Omental fat pad (tissue), 3 donors: ENCODE measurements at regions not wholly inside any gene's neighbourhood (a gene's known extent, or its start where the extent isn't known, plus 50 kb on each side); places are given as distances from the start of the nearest gene placed in this dataset.

Experiments
- ATAC-seq: fragments of 150-250 bp; one replicate; pipeline ENCODE4 v1.9.1; 2016; ENCODE audit warnings: mild to moderate bottlenecking, moderate library complexity; ENCODE audit not compliant: low FRiP score
- DNase-seq: peaks from one replicate; pipeline ENCODE4 v3.0.0-alpha.2; 2019; ENCODE audit warnings: low spot score
- TF ChIP-seq, protein P1 (sequence below), 3 donors: fragments of 450-650 bp; IDR thresholded peaks; one replicate each; pipeline ENCODE4 v1.5.1; 2016 to 2017; ENCODE audit warnings: antibody characterized with exemption in 3 of 3, mild to moderate bottlenecking in 3 of 3, moderate library complexity in 2 of 3

DNA sequence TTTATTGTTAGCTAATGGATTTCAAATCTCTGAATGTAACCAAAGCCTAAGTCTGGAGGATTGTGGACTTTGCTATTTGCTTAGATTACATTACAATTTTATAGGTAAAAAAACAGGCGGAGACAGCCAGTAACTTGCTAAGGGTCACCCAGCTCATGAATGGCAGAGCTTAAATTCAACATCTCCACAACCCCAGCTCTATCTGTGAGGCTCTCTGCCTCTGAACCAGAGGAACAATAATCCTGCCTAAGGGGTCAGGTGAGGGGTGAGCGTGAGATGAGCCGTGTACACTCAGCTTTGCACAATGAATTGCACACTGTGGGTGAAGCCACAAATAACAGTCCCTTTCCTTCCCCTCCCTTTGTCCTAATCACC is 69.8 kb upstream of the SPATA12 start:
- TF ChIP-seq, protein P1, sequence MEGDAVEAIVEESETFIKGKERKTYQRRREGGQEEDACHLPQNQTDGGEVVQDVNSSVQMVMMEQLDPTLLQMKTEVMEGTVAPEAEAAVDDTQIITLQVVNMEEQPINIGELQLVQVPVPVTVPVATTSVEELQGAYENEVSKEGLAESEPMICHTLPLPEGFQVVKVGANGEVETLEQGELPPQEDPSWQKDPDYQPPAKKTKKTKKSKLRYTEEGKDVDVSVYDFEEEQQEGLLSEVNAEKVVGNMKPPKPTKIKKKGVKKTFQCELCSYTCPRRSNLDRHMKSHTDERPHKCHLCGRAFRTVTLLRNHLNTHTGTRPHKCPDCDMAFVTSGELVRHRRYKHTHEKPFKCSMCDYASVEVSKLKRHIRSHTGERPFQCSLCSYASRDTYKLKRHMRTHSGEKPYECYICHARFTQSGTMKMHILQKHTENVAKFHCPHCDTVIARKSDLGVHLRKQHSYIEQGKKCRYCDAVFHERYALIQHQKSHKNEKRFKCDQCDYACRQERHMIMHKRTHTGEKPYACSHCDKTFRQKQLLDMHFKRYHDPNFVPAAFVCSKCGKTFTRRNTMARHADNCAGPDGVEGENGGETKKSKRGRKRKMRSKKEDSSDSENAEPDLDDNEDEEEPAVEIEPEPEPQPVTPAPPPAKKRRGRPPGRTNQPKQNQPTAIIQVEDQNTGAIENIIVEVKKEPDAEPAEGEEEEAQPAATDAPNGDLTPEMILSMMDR (IDR thresholded peaks at IDR 0.05): no peak
- ATAC-seq (no peak), DNase-seq (no peak)

DNA sequence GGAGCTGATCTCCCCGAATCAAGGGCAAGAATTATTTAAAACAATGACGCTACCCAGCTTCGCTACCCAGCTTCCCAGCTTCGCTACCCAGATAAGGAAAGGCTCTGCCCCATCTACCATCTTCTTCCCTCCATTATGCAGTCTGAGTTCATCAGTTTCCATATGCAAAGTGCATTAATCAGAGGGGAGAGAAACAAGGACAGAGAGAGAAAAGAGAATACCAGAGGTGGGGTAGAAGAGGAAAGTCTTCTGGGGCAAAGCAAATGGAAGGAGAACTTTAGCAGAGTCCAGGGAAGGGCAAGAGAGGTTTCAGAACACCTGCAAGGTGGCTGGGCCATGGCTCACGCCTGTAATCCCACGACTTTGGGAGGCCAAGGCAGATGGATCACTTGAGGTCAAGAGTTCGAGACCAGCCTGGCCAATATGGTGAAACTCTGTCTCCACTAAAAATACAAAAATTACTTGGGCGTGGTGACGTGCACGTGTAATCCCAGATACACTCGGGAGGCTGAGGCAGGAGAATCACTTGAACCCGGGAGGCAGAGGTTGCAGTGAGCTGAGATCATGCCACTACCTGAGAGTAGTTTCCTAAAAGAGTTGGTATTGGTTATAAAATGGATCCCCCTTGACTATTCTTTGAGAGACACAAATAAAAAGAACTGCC is 70.4 kb upstream of the SPATA12 start:
- no peak for ATAC-seq
- DNase-seq: no peak
- TF ChIP-seq, protein P1 (IDR thresholded peaks at IDR 0.05): no peak

DNA sequence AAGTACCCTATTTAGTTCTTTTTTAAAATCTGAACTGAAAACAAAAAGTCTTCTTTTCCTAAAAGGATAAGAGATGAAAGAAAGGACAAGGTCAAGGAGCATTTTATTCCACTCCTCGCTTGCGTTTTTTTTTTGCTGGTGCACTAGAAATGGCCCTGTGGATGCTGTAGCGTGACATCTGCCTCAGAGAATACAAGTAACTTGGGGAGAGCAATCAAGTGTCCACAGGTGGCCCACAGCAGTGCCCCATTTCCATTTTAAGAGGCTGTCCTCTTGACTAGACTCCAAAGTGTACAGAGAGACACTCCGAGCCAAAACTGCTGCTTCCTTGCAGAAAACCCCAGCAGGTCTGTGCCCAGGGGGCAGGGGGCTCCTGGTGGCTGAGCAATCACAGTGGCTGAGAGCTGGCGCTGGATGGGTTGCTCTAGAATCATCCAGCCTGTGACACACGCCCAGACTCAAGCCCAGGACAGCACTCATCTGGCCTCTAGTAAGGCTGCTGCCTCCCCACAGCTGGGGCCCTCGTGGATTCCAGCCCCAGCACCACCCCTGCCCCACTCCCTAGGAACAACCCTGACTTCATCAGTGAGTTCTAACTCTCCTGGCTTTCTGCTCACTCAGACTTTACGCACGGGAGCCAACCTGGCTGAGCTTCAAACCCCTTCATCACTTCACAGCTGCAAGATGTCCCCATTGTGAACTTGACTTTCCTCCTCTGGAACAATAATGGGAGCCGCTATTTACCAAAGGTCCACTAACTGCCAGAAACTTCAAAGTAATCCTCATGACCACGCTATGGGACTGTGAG is 71.1 kb upstream of the SPATA12 start:
- no peak for DNase-seq
- TF ChIP-seq, protein P1 (IDR thresholded peaks at IDR 0.05): no peak
- ATAC-seq: no peak

DNA sequence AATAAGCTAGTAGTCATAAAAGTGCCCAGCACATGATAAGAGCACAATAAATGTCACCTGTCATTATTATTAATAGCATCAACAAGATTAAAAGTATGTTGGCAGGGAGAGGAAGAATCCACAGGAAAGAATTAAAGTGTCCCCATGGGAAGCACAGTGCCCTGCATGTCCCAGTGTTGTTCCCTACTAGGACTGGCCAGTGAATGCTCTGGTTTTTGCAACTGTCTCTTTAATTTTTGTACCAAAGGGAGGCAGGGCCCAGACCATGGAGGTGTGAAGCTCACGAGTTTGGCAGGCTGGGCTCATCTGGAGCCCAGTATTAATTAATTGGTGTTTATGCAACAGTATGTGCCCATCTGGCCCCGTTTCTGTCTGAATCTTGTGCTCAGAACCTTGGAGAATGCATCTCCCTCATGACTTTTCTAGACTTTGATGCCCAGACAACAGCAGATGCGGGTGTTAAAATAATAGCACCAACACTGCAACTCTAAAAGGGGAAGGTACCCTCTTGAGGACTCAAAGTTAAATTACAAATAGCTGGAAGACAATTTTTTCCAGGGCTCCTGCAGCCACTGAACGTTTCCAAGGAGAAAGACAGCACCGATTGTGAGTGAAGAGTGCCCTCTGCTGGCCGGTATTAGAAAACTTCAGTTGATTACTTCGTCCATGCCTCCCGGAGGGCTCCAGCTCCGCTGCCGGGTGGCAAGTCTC is 71.9 kb upstream of the SPATA12 start:
- TF ChIP-seq, protein P1 (IDR thresholded peaks at IDR 0.05): peak in 1 of 3 donors; percentile 86
- DNase-seq: peak; percentile 63
- peak; percentile 57 for ATAC-seq

DNA sequence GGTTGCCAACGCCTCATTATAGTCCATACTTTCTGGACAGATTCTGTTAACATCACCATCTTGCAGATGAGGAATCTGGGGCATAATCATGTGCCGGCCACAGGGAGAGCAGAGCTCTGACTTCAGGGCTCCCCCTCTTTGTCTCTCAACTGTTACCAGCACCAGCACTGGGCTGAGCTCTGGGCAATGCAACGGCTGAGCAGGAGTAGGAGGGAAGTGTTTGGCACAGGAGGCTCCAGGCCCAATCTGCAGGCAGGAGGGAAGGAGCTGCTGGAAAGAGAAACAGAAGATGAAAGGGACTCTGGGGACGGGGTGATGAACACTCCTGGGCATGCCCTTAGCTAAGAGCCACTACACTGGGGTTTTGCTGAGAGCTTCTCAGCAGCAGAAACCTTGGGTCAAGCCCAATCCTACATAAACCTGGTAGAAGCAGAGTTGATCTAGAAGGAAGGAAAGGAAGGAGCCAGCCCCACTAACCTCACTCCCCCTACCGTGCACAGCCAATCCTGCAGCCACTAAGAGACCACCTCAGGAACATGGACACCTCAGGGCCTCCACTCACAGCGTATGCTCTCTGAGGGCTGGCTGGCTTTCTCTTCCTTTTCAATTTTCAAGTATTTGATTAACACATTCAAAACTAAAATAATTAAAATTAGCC is 73.1 kb upstream of the SPATA12 start:
- no peak for ATAC-seq
- TF ChIP-seq, protein P1 (IDR thresholded peaks at IDR 0.05): no peak
- no peak for DNase-seq

DNA sequence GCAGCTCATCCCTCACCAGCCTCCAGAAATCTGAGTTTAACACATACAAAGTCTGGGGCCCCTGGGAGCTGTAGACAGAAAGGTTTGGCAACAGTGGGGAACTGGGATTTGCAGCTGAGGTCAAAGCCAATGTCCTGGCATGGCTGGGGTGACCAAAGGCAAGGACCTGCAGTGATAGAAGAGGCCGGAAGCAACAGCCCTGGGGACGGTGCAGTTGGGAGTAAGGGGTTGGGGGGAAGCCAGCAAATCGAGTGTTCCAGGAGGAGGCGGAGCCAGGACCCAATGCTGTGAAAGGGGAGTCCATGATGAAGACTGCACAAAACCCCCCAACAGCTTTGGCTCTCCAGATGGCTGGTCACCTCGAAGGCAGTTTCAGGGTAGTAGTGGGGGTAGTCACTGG is 74.1 kb upstream of the SPATA12 start:
- TF ChIP-seq, protein P1 (IDR thresholded peaks at IDR 0.05): no peak
- ATAC-seq: no peak
- no peak for DNase-seq
